GM12874 (cell line): ENCODE measurements at regions not wholly inside any gene's neighbourhood (a gene's known extent, or its start where the extent isn't known, plus 50 kb on each side); places are given as distances from the start of the nearest gene placed in this dataset.

Experiments used
- TF ChIP-seq, protein P1 (sequence below): IDR thresholded peaks from 2 replicates; pipeline ENCODE4 v1.5.1; 2011; ENCODE audit warnings: low read depth, mild to moderate bottlenecking, control low read depth, low read length, moderate library complexity; ENCODE audit not compliant: insufficient read depth

GRCh38 chrX:140848800-140849199 lies 139.2 kb downstream of the LINC00632 start:
- TF ChIP-seq, protein P1, sequence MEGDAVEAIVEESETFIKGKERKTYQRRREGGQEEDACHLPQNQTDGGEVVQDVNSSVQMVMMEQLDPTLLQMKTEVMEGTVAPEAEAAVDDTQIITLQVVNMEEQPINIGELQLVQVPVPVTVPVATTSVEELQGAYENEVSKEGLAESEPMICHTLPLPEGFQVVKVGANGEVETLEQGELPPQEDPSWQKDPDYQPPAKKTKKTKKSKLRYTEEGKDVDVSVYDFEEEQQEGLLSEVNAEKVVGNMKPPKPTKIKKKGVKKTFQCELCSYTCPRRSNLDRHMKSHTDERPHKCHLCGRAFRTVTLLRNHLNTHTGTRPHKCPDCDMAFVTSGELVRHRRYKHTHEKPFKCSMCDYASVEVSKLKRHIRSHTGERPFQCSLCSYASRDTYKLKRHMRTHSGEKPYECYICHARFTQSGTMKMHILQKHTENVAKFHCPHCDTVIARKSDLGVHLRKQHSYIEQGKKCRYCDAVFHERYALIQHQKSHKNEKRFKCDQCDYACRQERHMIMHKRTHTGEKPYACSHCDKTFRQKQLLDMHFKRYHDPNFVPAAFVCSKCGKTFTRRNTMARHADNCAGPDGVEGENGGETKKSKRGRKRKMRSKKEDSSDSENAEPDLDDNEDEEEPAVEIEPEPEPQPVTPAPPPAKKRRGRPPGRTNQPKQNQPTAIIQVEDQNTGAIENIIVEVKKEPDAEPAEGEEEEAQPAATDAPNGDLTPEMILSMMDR = no peak

- TF ChIP-seq, protein P1 = no peak
Observed at GRCh38 chrX:140860718-140861117, 141.7 kb upstream of the SPANXB1 start.

DNA sequence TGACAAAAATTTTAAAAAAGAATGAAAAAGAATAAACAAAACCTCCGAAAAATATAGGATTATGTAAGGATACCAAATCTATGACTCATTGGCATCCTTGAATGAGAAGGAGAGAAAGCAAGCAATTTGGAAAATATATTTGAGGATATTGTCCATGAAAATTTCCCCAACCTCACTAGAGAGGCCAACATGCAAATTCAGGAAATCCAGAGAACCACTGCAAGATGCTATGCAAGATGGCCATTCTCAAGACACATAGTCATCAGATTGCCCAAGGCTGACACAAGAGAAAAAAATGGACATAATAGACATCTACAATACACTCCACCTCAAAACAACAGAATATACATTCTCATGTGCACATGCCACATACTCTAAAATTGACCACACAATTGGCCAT lies 135.9 kb upstream of the SPANXB1 start:
- TF ChIP-seq, protein P1 = no peak

GRCh38 chrX:140912606-140913005 lies 89.8 kb upstream of the SPANXB1 start:
- TF ChIP-seq, protein P1 = no peak

DNA sequence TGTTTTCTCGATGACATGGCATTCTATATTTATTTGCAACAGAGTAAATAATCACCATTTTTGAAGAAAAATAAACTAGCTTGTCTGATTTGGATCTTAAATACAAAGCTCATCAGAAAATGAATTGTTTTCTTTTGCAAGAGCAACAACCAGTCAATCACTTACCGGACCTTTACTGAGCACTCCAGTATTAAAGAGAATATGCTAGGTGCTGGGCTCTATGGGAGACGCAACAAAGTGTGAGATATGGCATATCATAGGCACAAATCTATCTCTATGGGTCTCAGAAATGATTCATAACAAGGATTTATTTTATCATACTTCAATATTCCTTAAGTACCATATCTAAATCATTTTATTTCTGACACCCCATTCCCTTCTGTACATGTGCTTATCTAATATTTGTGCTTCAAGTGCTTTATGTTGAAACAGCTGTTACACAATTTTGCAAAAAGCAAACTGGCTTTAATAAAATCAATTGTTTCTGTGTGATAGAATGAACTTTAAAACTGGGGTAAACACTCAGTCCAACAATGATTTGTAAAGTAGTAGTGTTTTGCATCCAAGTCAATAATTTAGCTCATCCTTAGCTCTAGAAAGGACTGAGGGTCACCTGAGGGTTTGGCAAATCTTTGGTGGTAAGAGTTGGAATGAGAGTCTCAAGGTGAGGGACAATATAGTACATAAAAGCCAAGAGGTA lies 88.4 kb upstream of the SPANXB1 start:
- TF ChIP-seq, protein P1 = no peak

GRCh38 chrX:140916872-140917271 lies 85.5 kb upstream of the SPANXB1 start:
- TF ChIP-seq, protein P1 = no peak

DNA sequence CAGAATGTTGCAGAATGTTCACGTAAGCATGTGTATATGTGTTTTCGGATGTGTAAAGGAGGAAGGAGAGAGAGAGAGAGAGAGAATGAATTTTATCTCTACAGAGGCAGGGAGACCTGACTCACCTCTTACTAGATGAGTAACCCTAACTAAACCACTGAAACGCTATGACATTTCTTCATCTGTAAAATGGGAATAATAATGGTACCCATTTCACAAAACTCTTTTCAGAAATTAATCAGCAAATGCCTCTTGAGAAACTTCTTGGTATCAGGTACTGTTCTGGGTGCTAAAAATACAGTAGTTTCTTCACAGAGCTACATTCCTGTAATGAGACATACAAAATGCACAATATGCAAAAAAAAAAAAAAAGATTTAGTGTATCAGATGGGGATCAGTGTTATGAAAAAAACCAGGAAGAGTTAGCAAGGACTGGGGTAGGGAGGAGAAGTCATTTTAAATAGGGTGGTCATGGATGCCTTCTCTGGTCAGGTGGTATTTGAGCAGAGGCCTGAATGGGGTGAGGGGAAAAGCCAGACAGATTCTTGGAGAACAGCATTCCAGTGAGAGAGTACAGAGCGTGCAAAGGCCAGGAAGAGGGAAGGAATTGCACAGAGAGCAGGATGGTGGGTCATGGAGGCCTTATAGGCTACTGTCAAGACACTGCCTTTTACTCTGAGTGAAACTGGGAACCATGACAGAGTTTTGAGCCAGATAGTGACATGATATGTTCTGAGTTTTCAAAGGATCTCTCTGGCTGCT lies 84.9 kb upstream of the SPANXB1 start:
- TF ChIP-seq, protein P1 = no peak
